ENCODE measurements at regions not wholly inside any gene's neighbourhood (a gene's known extent, or its start where the extent isn't known, plus 50 kb on each side); places are given as distances from the start of the nearest gene placed in this dataset.

DNA sequence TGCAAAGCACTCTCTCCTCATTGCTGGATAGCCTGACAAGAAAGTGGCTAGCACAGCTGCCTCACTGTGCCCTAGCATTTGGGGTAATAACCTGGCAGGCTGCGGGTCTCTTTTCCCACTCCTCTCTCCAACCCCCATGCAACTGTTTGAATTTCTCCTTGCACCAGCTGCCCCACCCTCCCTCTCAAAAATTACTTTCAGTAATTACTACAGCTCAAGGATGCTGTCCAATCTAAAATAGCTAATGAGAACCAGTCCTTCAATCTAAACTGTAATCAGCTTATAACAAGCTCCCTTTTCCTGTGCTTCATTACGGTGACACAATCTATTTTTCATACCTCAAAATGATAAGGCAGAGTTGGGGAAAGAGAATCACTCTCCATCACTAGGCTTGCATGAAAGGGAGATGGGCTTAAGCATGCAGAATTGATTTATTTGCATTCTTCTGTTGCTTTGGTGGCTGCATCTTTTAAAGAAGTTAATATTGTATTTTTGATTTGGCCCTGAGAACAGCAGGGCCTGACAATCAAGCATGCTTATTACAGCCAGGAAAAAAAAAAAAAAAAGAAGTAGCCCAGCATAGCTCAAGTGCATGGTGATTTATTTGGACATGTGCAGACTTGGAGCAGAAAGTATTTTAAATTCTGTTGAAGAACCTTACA lies 881.8 kb downstream of the SLC4A3 start:
- no peak overlapping the region for H3K27ac ChIP-seq
- DNase-seq (ENCODE audit: low spot score in 2 of 2), result no peak
- no peak overlapping the region for H3K4me3 ChIP-seq
- no peaks in the 10 kb centered on the region for H3K4me1 ChIP-seq
- TF ChIP-seq POLR2A (IDR thresholded peaks at IDR 0.05) (no peak), CTCF (IDR thresholded peaks at IDR 0.05) (no peak), EP300 (IDR thresholded peaks at IDR 0.05) (no peak)
- H3K9me3 ChIP-seq, result no peaks in the 10 kb centered on the region
- 80 to 81% methylated on average over 2 of the region's 2 CpGs for WGBS, 2 donors
- H3K27me3 ChIP-seq, result no peaks in the 10 kb centered on the region
- H3K36me3 ChIP-seq, result no peaks in the 10 kb centered on the region

GRCh38 chr2:220509966-220510365 lies 882.5 kb downstream of the SLC4A3 start:
- Histone ChIP-seq H3K27ac (no peak overlapping the region), H3K4me3 (no peak overlapping the region), H3K36me3 (no peaks in the 10 kb centered on the region), H3K9me3 (no peaks in the 10 kb centered on the region), H3K4me1 (no peaks in the 10 kb centered on the region), H3K27me3 (no peaks in the 10 kb centered on the region)
- TF ChIP-seq CTCF (IDR thresholded peaks at IDR 0.05) (no peak), POLR2A (IDR thresholded peaks at IDR 0.05) (no peak), EP300 (IDR thresholded peaks at IDR 0.05) (no peak)
- 80 to 85% methylated on average over 6 of the region's 6 CpGs for WGBS, 2 donors
- no peak for DNase-seq (ENCODE audit: low spot score in 2 of 2)

- no peaks in the 10 kb centered on the region for H3K27me3 ChIP-seq
- no peaks in the 10 kb centered on the region for H3K36me3 ChIP-seq
- TF ChIP-seq EP300 (IDR thresholded peaks at IDR 0.05), result no peak
- no peak for TF ChIP-seq CTCF (IDR thresholded peaks at IDR 0.05)
- TF ChIP-seq POLR2A (IDR thresholded peaks at IDR 0.05), result no peak
- H3K4me1 ChIP-seq, result no peaks in the 10 kb centered on the region
- no peak overlapping the region for H3K27ac ChIP-seq
- no peak for DNase-seq (ENCODE audit: low spot score in 2 of 2)
- H3K4me3 ChIP-seq, result no peak overlapping the region
- no peaks in the 10 kb centered on the region for H3K9me3 ChIP-seq
- WGBS, 2 donors, result 80 to 86% methylated on average over 3 of the region's 3 CpGs
Measured at GRCh38 chr2:220510668-220511067, 883.2 kb downstream of the SLC4A3 start.

DNA sequence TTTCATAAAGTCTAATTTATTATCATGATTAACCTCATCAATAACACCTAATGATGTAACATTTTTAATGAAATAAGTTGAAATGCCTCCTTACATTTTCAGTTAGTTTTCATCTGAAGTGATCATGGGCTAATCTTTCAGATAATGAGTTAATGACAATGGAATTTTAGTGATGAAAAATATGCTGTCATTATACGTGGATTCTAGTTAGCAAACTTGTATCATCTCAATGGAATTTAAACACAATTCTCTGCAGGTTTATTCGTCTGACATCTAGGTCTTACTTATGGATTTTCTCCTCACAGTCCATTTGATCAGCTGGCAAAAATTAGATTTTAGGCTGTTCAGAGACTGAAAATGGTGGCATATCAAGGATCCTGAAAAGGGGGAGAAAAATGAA lies 885.0 kb downstream of the SLC4A3 start:
- no peaks in the 10 kb centered on the region for H3K27me3 ChIP-seq
- H3K9me3 ChIP-seq, result no peaks in the 10 kb centered on the region
- DNase-seq (ENCODE audit: low spot score in 2 of 2), result no peak
- no peak overlapping the region for H3K27ac ChIP-seq
- no peaks in the 10 kb centered on the region for H3K36me3 ChIP-seq
- no peaks in the 10 kb centered on the region for H3K4me1 ChIP-seq
- 38 to 43% methylated on average over 2 of the region's 2 CpGs for WGBS, 2 donors
- no peak overlapping the region for H3K4me3 ChIP-seq
- TF ChIP-seq POLR2A (IDR thresholded peaks at IDR 0.05) (no peak), EP300 (IDR thresholded peaks at IDR 0.05) (no peak), CTCF (IDR thresholded peaks at IDR 0.05) (no peak)

- DNase-seq (ENCODE audit: low spot score in 2 of 2), result no peak
- H3K36me3 ChIP-seq, result no peaks in the 10 kb centered on the region
- no peak overlapping the region for H3K27ac ChIP-seq
- H3K27me3 ChIP-seq, result no peaks in the 10 kb centered on the region
- 50 to 53% methylated on average over 2 of the region's 2 CpGs for WGBS, 2 donors
- no peaks in the 10 kb centered on the region for H3K9me3 ChIP-seq
- H3K4me1 ChIP-seq, result no peaks in the 10 kb centered on the region
- TF ChIP-seq CTCF (IDR thresholded peaks at IDR 0.05), result no peak
- TF ChIP-seq EP300 (IDR thresholded peaks at IDR 0.05), result no peak
- no peak for TF ChIP-seq POLR2A (IDR thresholded peaks at IDR 0.05)
- H3K4me3 ChIP-seq, result no peak overlapping the region
Measured at GRCh38 chr2:220513573-220514288, 886.3 kb downstream of the SLC4A3 start.
